HepG2 (cell line): ENCODE measurements at regions not wholly inside any gene's neighbourhood (a gene's known extent, or its start where the extent isn't known, plus 50 kb on each side); places are given as distances from the start of the nearest gene placed in this dataset.
"Not testable (repeated sequence)": the region's sequence is repeated elsewhere in the genome, so short reads cannot be mapped to it uniquely, and the experiment has no call there.

Source experiments
- ATAC-seq: fragments of 200-7000 bp; cut with Tn5 transposase; 3 replicates; pipeline ENCODE4 v1.9.1; 2020; ENCODE audit warnings: mild to moderate bottlenecking, moderate library complexity
- BruUV-seq: library from RNA; stranded (reverse); fragments of 400-500 nt; replicated peaks from 2 replicates; lab custom pipeline; 2021; lab: Mats Ljungman, UMichigan
- CTCF ChIA-PET: fragments of 300-600 bp; formaldehyde crosslinking; extraction: SDS; loops from one replicate; lab custom pipeline; 2021; ENCODE audit warnings: low total read pairs, inconsistent platforms, low intra/inter-chr PET ratio; lab: Yijun Ruan, JAX
- POLR2A ChIA-PET: fragments of 350-600 bp; sonication (Branson Sonifier 250); formaldehyde crosslinking; loops from one replicate; lab custom pipeline; 2020; ENCODE audit warnings: antibody characterized with exemption, inconsistent platforms; lab: Yijun Ruan, JAX
- DNase-seq: peaks from one replicate; pipeline ENCODE4 v3.0.0-alpha.2; 2015; ENCODE audit warnings: low spot score
- FAIRE-seq: peaks from 3 replicates; lab custom pipeline; 2011; peaks lifted over from hg19 to GRCh38; lab: Jason Lieb, UNC
- H2AFZ ChIP-seq: one replicate; pipeline ENCODE4 v1.6.1; 2011; ENCODE audit warnings: low read length, inconsistent platforms
- H3K27ac ChIP-seq: fragments of 300-600 bp; 3 replicates; pipeline ENCODE4 v1.8.0; 2011; ENCODE audit warnings: mixed run types, mild to moderate bottlenecking, mixed read lengths, low read length, inconsistent platforms; ENCODE audit not compliant: insufficient read depth; ENCODE audit errors: extremely low read length
- H3K27me3 ChIP-seq, 2 experiments: fragments of 200-600 bp in 1 of 2; 2 replicates in 1 of 2; 3 replicates in 1 of 2; pipeline versions ENCODE4 v1.6.0 to v1.8.0; 2011; ENCODE audit warnings: low read length in 2 of 2, mild to moderate bottlenecking in 2 of 2, moderate library complexity in 2 of 2, inconsistent platforms in 1 of 2; ENCODE audit not compliant: insufficient read depth in 2 of 2, control insufficient read depth in 1 of 2
- H3K36me3 ChIP-seq, 2 experiments: fragments of 200-600 bp in 1 of 2; replicated peaks in 1 of 2; 2 replicates in 1 of 2; 3 replicates in 1 of 2; pipeline versions ENCODE4 v1.5.1 to v1.8.0; 2011; ENCODE audit warnings: low read length in 2 of 2, inconsistent platforms in 1 of 2; ENCODE audit not compliant: insufficient read depth in 2 of 2, control insufficient read depth in 1 of 2
- H3K4me1 ChIP-seq: 2 replicates; pipeline ENCODE4 v1.5.1; 2012; ENCODE audit warnings: low read length, inconsistent platforms; ENCODE audit not compliant: insufficient read depth
- H3K4me2 ChIP-seq: 2 replicates; pipeline ENCODE4 v1.6.0; 2011; ENCODE audit warnings: low read depth, low read length, inconsistent platforms
- H3K4me3 ChIP-seq, 3 experiments: fragments of 200-600 bp in 1 of 3; sonication (generic), shearing (Covaris generic) in 1 of 3; replicated peaks in 1 of 3; 2 replicates each; pipeline ENCODE4 v1.5.1; 2011 to 2016; ENCODE audit warnings: low read length in 3 of 3, inconsistent platforms in 2 of 3, low read depth in 2 of 3, mild to moderate bottlenecking in 2 of 3, control low read depth in 1 of 3, mixed read lengths in 1 of 3; ENCODE audit not compliant: insufficient read depth in 1 of 3
- H3K79me2 ChIP-seq: one replicate; pipeline ENCODE4 v1.6.1; 2011; ENCODE audit warnings: low read length, inconsistent platforms; ENCODE audit not compliant: insufficient read depth
- H3K9ac ChIP-seq: 2 replicates; pipeline ENCODE4 v1.6.0; 2011; ENCODE audit warnings: mild to moderate bottlenecking, low read depth, low read length, inconsistent platforms; ENCODE audit not compliant: insufficient read depth
- H3K9me3 ChIP-seq: 2 replicates; pipeline ENCODE4 v1.5.1; 2012; ENCODE audit warnings: mild to moderate bottlenecking, low read length
- H4K20me1 ChIP-seq: 2 replicates; pipeline ENCODE4 v1.6.0; 2011; ENCODE audit warnings: inconsistent platforms, mild to moderate bottlenecking, low read length, moderate library complexity; ENCODE audit not compliant: insufficient read depth
- NPAS2 ChIP-seq: sonication (generic); formaldehyde crosslinking; IDR thresholded peaks from 2 replicates; pipeline ENCODE4 v1.8.0; 2022; ENCODE audit warnings: mild to moderate bottlenecking, missing genetic modification reagents, borderline replicate concordance
- PRMT3 ChIP-seq: sonication (generic); formaldehyde crosslinking; IDR thresholded peaks from 2 replicates; pipeline ENCODE4 v1.8.1; 2022; ENCODE audit warnings: low read depth, mild to moderate bottlenecking, moderate library complexity, missing genetic modification reagents, borderline replicate concordance
- RBFOX2 ChIP-seq: fragments of 200-400 bp; formaldehyde crosslinking; IDR thresholded peaks from 2 replicates; pipeline ENCODE4 v1.6.1; 2017; ENCODE audit warnings: low read depth, mild to moderate bottlenecking, low read length
- ZFP90 ChIP-seq: sonication (generic); formaldehyde crosslinking; IDR thresholded peaks from 2 replicates; pipeline ENCODE4 v1.8.0; 2022; ENCODE audit warnings: missing genetic modification reagents, mild to moderate bottlenecking, inconsistent platforms, borderline replicate concordance
- ZNF207 ChIP-seq: fragments of 450-650 bp; IDR thresholded peaks from 2 replicates; pipeline ENCODE4 v1.6.1; 2016; ENCODE audit warnings: antibody characterized with exemption, borderline replicate concordance
- ZNF234 ChIP-seq: sonication (generic); formaldehyde crosslinking; conservative IDR thresholded peaks from 2 replicates; pipeline ENCODE4 v1.5.1; 2020; ENCODE audit warnings: mild to moderate bottlenecking, missing genetic modification reagents
- ZNF337 ChIP-seq: sonication (generic); formaldehyde crosslinking; IDR thresholded peaks from 2 replicates; pipeline ENCODE4 v1.5.1; 2020; ENCODE audit warnings: missing genetic modification reagents, low read depth, mild to moderate bottlenecking, borderline replicate concordance
- ZNF777 ChIP-seq: sonication (generic); formaldehyde crosslinking; IDR thresholded peaks from 2 replicates; pipeline ENCODE4 v1.4.0; 2020; ENCODE audit warnings: missing genetic modification reagents
- in situ Hi-C: cut with HindIII; loops from 2 replicates; pipeline ENCODE4 v1.10.0; 2017; ENCODE audit warnings: low pct_unique_long_range_greater_than_20kb; ENCODE audit not compliant: extremely low pct_ligation_motif_present
- intact Hi-C: fragments of 100-400 bp; cut with micrococcal nuclease; formaldehyde crosslinking; loops from one replicate; pipeline ENCODE4 v1.10.0; 2022; ENCODE audit not compliant: unreplicated experiment
- TF ChIP-seq, protein P1 (sequence below): sonication (generic); formaldehyde crosslinking; IDR thresholded peaks from 2 replicates; pipeline ENCODE4 v1.5.1; 2020; ENCODE audit warnings: missing genetic modification reagents, mild to moderate bottlenecking, borderline replicate concordance
- TF ChIP-seq, protein P2 (sequence below): IDR thresholded peaks from 2 replicates; pipeline ENCODE4 v1.6.1; 2016; ENCODE audit warnings: missing compliant biosample characterization, missing genetic modification reagents, borderline replicate concordance
- TF ChIP-seq, protein P3 (sequence below): sonication (generic); formaldehyde crosslinking; IDR thresholded peaks from 2 replicates; pipeline ENCODE4 v1.8.0; 2022; ENCODE audit warnings: low read depth, missing genetic modification reagents
- TF ChIP-seq, protein P4 (sequence below): sonication (generic); formaldehyde crosslinking; conservative IDR thresholded peaks from 2 replicates; pipeline ENCODE4 v1.8.0; 2022; ENCODE audit warnings: low read depth, missing genetic modification reagents
- TF ChIP-seq, protein P5 (sequence below): sonication (generic); formaldehyde crosslinking; IDR thresholded peaks from 2 replicates; pipeline ENCODE4 v1.8.1; 2023; ENCODE audit warnings: mild to moderate bottlenecking, moderate library complexity, missing genetic modification reagents

DNA sequence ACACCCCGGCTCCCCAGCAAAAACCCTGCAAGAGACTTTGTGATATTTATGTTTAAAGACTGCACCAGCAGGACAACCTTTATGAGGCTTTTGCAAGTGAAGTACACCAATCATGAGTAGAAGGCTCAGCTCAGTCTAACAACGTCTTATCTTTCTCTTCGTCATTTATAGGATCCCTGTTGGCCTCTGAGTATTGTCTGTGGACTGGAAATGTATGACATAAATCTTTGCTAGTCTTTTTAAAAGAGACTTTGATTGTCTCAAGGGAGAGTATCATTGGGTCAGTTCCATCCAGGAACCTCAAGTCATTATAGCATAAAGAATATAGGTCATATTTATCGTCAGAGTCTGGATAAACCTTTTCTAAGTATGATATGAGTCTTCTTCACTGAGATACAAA, 505.0 kb upstream of the SOX9 start (continued):
- TF ChIP-seq, protein P1, sequence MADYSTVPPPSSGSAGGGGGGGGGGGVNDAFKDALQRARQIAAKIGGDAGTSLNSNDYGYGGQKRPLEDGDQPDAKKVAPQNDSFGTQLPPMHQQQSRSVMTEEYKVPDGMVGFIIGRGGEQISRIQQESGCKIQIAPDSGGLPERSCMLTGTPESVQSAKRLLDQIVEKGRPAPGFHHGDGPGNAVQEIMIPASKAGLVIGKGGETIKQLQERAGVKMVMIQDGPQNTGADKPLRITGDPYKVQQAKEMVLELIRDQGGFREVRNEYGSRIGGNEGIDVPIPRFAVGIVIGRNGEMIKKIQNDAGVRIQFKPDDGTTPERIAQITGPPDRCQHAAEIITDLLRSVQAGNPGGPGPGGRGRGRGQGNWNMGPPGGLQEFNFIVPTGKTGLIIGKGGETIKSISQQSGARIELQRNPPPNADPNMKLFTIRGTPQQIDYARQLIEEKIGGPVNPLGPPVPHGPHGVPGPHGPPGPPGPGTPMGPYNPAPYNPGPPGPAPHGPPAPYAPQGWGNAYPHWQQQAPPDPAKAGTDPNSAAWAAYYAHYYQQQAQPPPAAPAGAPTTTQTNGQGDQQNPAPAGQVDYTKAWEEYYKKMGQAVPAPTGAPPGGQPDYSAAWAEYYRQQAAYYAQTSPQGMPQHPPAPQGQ (CRISPR knock-in tag) = no peak
- TF ChIP-seq, protein P2, sequence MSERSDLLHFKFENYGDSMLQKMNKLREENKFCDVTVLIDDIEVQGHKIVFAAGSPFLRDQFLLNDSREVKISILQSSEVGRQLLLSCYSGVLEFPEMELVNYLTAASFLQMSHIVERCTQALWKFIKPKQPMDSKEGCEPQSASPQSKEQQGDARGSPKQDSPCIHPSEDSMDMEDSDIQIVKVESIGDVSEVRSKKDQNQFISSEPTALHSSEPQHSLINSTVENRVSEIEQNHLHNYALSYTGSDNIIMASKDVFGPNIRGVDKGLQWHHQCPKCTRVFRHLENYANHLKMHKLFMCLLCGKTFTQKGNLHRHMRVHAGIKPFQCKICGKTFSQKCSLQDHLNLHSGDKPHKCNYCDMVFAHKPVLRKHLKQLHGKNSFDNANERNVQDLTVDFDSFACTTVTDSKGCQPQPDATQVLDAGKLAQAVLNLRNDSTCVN (CRISPR knock-in tag) = no peak
- TF ChIP-seq PRMT3 (CRISPR knock-in tag) (no peak), ZNF207 (no peak), RBFOX2 (no peak), NPAS2 (no peak), ZNF777 (CRISPR knock-in tag) (no peak), ZNF337 (CRISPR knock-in tag) (no peak), ZFP90 (CRISPR knock-in tag) (no peak), ZNF234 (CRISPR knock-in tag) (no peak)
- TF ChIP-seq, protein P3, sequence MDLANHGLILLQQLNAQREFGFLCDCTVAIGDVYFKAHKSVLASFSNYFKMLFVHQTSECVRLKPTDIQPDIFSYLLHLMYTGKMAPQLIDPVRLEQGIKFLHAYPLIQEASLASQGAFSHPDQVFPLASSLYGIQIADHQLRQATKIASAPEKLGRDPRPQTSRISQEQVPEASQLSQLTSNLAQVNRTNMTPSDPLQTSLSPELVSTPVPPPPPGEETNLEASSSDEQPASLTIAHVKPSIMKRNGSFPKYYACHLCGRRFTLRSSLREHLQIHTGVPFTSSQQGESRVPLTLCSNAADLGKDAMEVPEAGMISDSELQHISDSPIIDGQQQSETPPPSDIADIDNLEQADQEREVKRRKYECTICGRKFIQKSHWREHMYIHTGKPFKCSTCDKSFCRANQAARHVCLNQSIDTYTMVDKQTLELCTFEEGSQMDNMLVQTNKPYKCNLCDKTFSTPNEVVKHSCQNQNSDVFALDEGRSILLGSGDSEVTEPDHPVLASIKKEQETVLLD (CRISPR knock-in tag) = no peak
- TF ChIP-seq, protein P4, sequence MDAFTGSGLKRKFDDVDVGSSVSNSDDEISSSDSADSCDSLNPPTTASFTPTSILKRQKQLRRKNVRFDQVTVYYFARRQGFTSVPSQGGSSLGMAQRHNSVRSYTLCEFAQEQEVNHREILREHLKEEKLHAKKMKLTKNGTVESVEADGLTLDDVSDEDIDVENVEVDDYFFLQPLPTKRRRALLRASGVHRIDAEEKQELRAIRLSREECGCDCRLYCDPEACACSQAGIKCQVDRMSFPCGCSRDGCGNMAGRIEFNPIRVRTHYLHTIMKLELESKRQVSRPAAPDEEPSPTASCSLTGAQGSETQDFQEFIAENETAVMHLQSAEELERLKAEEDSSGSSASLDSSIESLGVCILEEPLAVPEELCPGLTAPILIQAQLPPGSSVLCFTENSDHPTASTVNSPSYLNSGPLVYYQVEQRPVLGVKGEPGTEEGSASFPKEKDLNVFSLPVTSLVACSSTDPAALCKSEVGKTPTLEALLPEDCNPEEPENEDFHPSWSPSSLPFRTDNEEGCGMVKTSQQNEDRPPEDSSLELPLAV = no peak
- TF ChIP-seq, protein P5, sequence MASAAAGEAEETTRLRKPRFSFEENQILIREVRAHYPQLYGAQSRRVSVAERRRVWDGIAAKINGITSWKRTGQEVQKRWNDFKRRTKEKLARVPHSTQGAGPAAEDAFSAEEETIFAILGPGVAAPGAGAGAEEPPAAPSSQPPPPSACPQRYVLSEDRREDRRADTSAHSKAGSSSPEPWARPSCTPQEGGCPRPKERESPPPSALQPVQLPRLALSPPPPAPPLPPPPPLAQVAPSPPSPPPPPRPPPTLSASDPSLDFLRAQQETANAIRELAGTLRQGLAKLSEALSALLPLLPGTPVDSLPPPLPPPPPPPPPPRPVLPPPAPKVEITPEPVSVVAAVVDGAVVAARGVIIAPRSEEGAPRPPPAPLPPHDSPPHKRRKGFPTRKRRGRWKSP (CRISPR knock-in tag) = no peak

DNA sequence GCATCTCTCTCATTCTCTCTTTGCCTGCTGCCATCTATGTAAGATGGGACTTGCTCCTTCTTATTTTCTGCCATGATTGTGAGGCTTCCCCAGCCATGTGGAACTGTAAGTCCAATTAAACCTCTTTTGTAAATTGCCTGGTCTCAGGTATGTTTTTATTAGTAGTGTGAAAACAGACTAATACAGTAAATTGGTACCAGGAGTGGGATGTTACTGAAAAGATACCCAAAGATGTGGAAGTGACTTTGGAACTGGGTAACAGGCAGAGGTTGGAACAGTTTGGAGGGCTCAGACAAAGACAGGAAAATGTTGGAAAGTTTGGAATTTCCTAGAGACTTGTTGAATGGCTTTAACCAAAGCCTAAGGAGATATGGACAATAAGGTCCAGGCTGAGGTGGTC, 503.1 kb upstream of the SOX9 start:
- H3K27ac ChIP-seq, H3K4me1 ChIP-seq, DNase-seq, intact Hi-C loops, H3K9ac ChIP-seq, in situ Hi-C loops, BruUV-seq, H3K27me3 ChIP-seq, H3K4me3 ChIP-seq, FAIRE-seq, H3K36me3 ChIP-seq, H3K4me2 ChIP-seq, H2AFZ ChIP-seq, CTCF ChIA-PET, ATAC-seq, H4K20me1 ChIP-seq, H3K79me2 ChIP-seq, POLR2A ChIA-PET: not testable (repeated sequence)
- H3K9me3 ChIP-seq = peaks cover 16% of the 10 kb centered on the region
